ENCODE measurements at regions not wholly inside any gene's neighbourhood (a gene's known extent, or its start where the extent isn't known, plus 50 kb on each side); places are given as distances from the start of the nearest gene placed in this dataset.
"Not testable (repeated sequence)": the region's sequence is repeated elsewhere in the genome, so short reads cannot be mapped to it uniquely, and the experiment has no call there.

- TF ChIP-seq, protein P1, sequence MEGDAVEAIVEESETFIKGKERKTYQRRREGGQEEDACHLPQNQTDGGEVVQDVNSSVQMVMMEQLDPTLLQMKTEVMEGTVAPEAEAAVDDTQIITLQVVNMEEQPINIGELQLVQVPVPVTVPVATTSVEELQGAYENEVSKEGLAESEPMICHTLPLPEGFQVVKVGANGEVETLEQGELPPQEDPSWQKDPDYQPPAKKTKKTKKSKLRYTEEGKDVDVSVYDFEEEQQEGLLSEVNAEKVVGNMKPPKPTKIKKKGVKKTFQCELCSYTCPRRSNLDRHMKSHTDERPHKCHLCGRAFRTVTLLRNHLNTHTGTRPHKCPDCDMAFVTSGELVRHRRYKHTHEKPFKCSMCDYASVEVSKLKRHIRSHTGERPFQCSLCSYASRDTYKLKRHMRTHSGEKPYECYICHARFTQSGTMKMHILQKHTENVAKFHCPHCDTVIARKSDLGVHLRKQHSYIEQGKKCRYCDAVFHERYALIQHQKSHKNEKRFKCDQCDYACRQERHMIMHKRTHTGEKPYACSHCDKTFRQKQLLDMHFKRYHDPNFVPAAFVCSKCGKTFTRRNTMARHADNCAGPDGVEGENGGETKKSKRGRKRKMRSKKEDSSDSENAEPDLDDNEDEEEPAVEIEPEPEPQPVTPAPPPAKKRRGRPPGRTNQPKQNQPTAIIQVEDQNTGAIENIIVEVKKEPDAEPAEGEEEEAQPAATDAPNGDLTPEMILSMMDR (IDR thresholded peaks at IDR 0.05; ENCODE audit: extremely low read depth, missing control alignments): no peak
- DNase-seq (ENCODE audit: low spot score): no peak
Measured at GRCh38 chr13:65697843-65698242, 1532.3 kb downstream of the PCDH9 start.

DNA sequence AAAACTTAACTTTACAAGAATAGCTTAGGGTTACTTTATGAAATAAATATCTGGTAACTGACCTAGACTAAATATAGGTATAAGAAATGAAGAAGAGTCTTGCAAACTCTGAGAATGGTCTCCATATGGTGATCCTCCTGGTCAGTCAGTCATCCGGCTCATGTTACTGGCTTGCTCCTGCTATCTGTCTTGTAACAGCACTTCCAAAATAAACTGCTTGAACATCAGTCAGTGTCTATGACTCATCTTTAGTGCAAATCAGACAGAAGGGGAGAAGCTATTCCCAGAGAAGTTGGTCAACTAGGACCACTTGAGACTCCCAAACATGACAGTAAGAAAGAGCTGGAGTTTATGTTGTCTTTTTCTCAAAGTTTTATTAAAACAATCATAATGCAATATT is 1550.9 kb downstream of the PCDH9 start:
- no peak for DNase-seq (ENCODE audit: low spot score)
- TF ChIP-seq, protein P1 (IDR thresholded peaks at IDR 0.05; ENCODE audit: extremely low read depth, missing control alignments): no peak

DNA sequence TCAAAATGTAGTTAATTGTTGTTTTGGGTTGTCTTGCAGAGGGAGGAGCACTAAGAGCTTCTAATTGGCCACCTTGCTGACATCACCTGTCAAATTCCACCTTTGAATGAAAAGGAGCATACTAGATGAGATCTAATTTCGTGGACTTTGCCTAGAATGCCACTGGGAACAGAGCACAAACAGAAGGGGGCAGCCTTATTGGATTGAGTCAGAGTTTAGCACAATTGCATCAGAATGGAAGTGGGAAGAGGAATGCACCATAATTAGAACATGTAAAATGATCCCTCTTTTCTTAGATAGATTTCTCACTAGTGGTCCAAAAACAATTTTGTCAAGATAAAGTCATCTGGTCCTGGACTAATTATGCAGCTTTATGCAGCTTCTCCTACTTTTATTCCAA is 1552.2 kb downstream of the PCDH9 start:
- no peak for DNase-seq (ENCODE audit: low spot score)
- TF ChIP-seq, protein P1 (IDR thresholded peaks at IDR 0.05; ENCODE audit: extremely low read depth, missing control alignments): no peak

DNA sequence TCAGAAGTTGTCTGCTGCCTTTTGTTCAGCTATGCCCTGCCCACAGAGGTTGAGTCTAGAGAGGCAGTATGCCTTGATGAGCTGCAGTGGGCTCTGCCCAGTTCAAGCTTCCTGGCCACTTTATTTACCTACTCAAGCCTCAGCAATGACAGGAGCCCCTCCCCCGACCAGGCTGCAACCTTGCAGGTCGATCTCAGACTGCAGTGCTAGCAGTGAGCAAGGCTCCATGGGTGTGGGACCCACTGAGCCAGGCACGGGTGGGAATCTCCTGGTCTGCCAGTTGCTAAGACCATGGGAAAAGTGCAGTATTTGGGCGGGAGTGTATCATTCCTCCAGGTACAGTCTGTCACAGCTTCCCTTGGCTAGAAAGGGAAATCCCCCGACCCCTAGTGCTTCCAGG is 1554.8 kb downstream of the PCDH9 start:
- DNase-seq (ENCODE audit: low spot score): not testable (repeated sequence)

GRCh38 chr13:65670014-65670625 is 1560.0 kb downstream of the PCDH9 start:
- no peak for DNase-seq (ENCODE audit: low spot score)
- TF ChIP-seq, protein P1 (IDR thresholded peaks at IDR 0.05; ENCODE audit: extremely low read depth, missing control alignments): no peak

- TF ChIP-seq, protein P1 (IDR thresholded peaks at IDR 0.05; ENCODE audit: extremely low read depth, missing control alignments): no peak
- DNase-seq (ENCODE audit: low spot score): no peak
Measured at GRCh38 chr13:65660731-65661130, 1569.4 kb downstream of the PCDH9 start.

DNA sequence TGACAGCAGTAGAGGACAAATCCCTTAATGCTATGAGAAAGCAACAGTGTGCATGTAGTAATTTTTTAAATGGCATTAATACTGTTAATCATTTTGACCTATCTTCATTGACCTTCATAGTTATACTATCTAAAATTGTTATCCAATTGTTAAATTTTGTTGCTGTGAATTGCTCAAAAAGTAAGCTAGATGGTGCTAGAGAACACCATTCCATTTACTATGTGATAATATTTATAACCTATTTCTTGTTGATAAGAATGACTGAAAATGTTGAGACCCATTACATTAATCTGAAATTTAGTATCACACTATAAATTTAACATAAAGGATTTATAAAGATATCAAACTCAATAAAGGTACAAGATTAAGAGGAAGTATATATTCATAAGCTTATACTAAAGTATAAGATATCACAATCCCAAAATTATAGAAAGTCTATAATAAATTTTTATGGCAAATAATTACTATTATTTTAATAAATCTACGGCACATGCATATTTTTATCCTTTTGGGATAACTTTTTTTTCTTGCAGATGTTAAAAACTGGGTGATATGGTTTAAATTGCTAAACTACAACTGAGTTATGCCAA is 1573.3 kb downstream of the PCDH9 start:
- TF ChIP-seq, protein P1 (IDR thresholded peaks at IDR 0.05; ENCODE audit: extremely low read depth, missing control alignments): peak; percentile 26
- DNase-seq (ENCODE audit: low spot score): peak; percentile 2

- TF ChIP-seq, protein P1 (IDR thresholded peaks at IDR 0.05; ENCODE audit: extremely low read depth, missing control alignments): no peak
- DNase-seq (ENCODE audit: low spot score): no peak
Measured at GRCh38 chr13:65653613-65654012, 1576.5 kb downstream of the PCDH9 start.
